H1 (cell line): ENCODE measurements at regions not wholly inside any gene's neighbourhood (a gene's known extent, or its start where the extent isn't known, plus 50 kb on each side); places are given as distances from the start of the nearest gene placed in this dataset.

Experiments used
- BRCA1 ChIP-seq: IDR thresholded peaks from 2 replicates; pipeline ENCODE4 v1.6.1; 2012; ENCODE audit warnings: low read depth, low read length, improper control_type of control experiment
- FOSL1 ChIP-seq: IDR thresholded peaks from 2 replicates; pipeline ENCODE4 v1.6.1; 2011; ENCODE audit warnings: mild to moderate bottlenecking, low read depth, low read length, moderate library complexity; ENCODE audit not compliant: insufficient read depth
- JUN ChIP-seq: IDR thresholded peaks from 2 replicates; pipeline ENCODE4 v1.6.1; 2011; ENCODE audit warnings: low read depth, mild to moderate bottlenecking, improper control_type of control experiment, low read length
- KDM5A ChIP-seq: fragments of 200-600 bp; IDR thresholded peaks from 2 replicates; pipeline ENCODE4 v1.7.1; 2012; ENCODE audit warnings: mild to moderate bottlenecking, low read length, inconsistent platforms, mixed read lengths

DNA sequence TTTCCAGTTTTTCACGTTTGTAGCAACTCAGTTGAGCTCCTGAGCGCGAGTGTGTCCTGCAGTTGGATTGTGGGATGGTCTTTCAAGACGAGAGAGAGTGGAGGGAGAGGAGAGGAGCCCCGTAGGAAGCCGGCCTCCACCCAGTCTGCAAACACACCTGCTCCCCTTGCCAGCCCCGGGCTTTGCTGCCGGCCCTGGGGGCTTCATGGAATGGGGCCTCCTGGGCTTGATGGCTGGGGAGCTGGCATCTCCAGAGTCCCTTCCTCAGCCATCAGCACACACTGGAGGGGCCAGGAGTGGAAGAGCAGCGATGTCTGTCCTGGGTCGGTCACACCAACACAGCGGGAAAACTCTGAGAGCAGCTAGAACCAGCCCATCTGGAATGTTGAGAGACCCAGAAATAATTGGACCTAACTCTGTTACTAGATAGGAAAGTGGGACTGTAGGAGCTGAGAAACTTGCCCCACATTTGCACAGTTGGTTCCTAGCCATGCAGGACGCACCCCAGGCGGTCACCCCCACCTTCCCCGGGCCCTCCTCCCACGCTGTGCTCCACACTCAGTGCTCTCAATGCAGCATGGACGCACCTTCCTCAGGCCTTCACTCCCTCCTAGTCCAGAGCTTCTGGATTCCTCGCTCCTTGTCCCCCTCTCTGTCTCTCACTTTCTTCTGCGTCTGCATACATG, 69.6 kb downstream of the PTGR3 start (continued):
- TF ChIP-seq KDM5A (no peak), FOSL1 (no peak), BRCA1 (no peak), JUN (no peak)
